HepG2 (cell line): ENCODE measurements at regions not wholly inside any gene's neighbourhood (a gene's known extent, or its start where the extent isn't known, plus 50 kb on each side); places are given as distances from the start of the nearest gene placed in this dataset.

Experiments used
- ARID2 ChIP-seq: sonication (generic); formaldehyde crosslinking; IDR thresholded peaks from 2 replicates; pipeline ENCODE4 v1.8.1; 2022; ENCODE audit warnings: mild to moderate bottlenecking, missing genetic modification reagents, borderline replicate concordance
- DMAP1 ChIP-seq: IDR thresholded peaks from 2 replicates; pipeline ENCODE4 v1.6.1; 2016
- FOXA3 ChIP-seq: IDR thresholded peaks from 2 replicates; pipeline ENCODE4 v1.6.1; 2016; ENCODE audit warnings: missing genetic modification reagents, missing compliant biosample characterization
- FOXP1 ChIP-seq, 2 experiments: fragments of 450-650 bp in 1 of 2; IDR thresholded peaks; 2 replicates each; pipeline ENCODE4 v1.6.1; 2017 to 2018; ENCODE audit warnings: antibody characterized with exemption in 1 of 2
- IRF9 ChIP-seq: sonication (generic); formaldehyde crosslinking; IDR thresholded peaks from 2 replicates; pipeline ENCODE4 v1.8.0; 2022; ENCODE audit warnings: missing genetic modification reagents, mild to moderate bottlenecking, borderline replicate concordance
- KDM4B ChIP-seq: sonication (generic); formaldehyde crosslinking; IDR thresholded peaks from 2 replicates; pipeline ENCODE4 v1.4.0; 2020; ENCODE audit warnings: missing genetic modification reagents
- NCOA2 ChIP-seq: sonication (generic); formaldehyde crosslinking; IDR thresholded peaks from 2 replicates; pipeline ENCODE4 v1.8.0; 2022; ENCODE audit warnings: inconsistent platforms
- NCOA5 ChIP-seq: sonication (generic); formaldehyde crosslinking; IDR thresholded peaks from 2 replicates; pipeline ENCODE4 v1.4.0; 2020; ENCODE audit warnings: missing genetic modification reagents
- PCBP2 ChIP-seq: fragments of 200-400 bp; formaldehyde crosslinking; optimal IDR thresholded peaks from 2 replicates; pipeline ENCODE3; 2018; ENCODE audit warnings: low read length, low read depth; ENCODE audit not compliant: poor library complexity, severe bottlenecking
- RBFOX2 ChIP-seq: fragments of 200-400 bp; formaldehyde crosslinking; IDR thresholded peaks from 2 replicates; pipeline ENCODE4 v1.6.1; 2017; ENCODE audit warnings: low read depth, mild to moderate bottlenecking, low read length
- RNF2 ChIP-seq: fragments of 450-650 bp; conservative IDR thresholded peaks from 2 replicates; pipeline ENCODE4 v1.6.1; 2016; ENCODE audit warnings: low read depth
- ZBTB2 ChIP-seq: sonication (generic); formaldehyde crosslinking; IDR thresholded peaks from 2 replicates; pipeline ENCODE4 v1.8.0; 2022; ENCODE audit warnings: low read depth, missing genetic modification reagents
- ZBTB7B ChIP-seq: sonication (generic); formaldehyde crosslinking; IDR thresholded peaks from 2 replicates; pipeline ENCODE4 v1.4.0; 2020; ENCODE audit warnings: missing genetic modification reagents
- ZNF235 ChIP-seq: sonication (generic); formaldehyde crosslinking; IDR thresholded peaks from 2 replicates; pipeline ENCODE4 v1.8.1; 2023; ENCODE audit warnings: mild to moderate bottlenecking, missing genetic modification reagents, borderline replicate concordance
- ZNF329 ChIP-seq: sonication (generic); formaldehyde crosslinking; IDR thresholded peaks from 2 replicates; pipeline ENCODE4 v1.9.0; 2021; ENCODE audit warnings: low read depth, mild to moderate bottlenecking, missing genetic modification reagents
- ZNF496 ChIP-seq: sonication (generic); formaldehyde crosslinking; IDR thresholded peaks from 2 replicates; pipeline ENCODE4 v1.8.1; 2023; ENCODE audit warnings: mild to moderate bottlenecking, moderate library complexity, missing genetic modification reagents; ENCODE audit not compliant: insufficient replicate concordance
- ZNF564 ChIP-seq: sonication (generic); formaldehyde crosslinking; IDR thresholded peaks from 2 replicates; pipeline ENCODE4 v1.8.1; 2023; ENCODE audit warnings: mild to moderate bottlenecking, missing genetic modification reagents
- ZNF710 ChIP-seq: sonication (generic); formaldehyde crosslinking; IDR thresholded peaks from 2 replicates; pipeline ENCODE4 v1.5.0; 2020; ENCODE audit warnings: mild to moderate bottlenecking, missing genetic modification reagents, borderline replicate concordance
- ZSCAN5A ChIP-seq: sonication (generic); formaldehyde crosslinking; IDR thresholded peaks from 2 replicates; pipeline ENCODE4 v1.8.0; 2022; ENCODE audit warnings: mild to moderate bottlenecking, missing genetic modification reagents, borderline replicate concordance
- ZZZ3 ChIP-seq: sonication (generic); formaldehyde crosslinking; IDR thresholded peaks from 2 replicates; pipeline ENCODE4 v1.4.0; 2020; ENCODE audit warnings: missing genetic modification reagents, mild to moderate bottlenecking, borderline replicate concordance
- TF ChIP-seq, protein P1 (sequence below): sonication (generic); formaldehyde crosslinking; IDR thresholded peaks from 2 replicates; pipeline ENCODE4 v1.4.0; 2020; ENCODE audit warnings: mild to moderate bottlenecking, missing genetic modification reagents

DNA sequence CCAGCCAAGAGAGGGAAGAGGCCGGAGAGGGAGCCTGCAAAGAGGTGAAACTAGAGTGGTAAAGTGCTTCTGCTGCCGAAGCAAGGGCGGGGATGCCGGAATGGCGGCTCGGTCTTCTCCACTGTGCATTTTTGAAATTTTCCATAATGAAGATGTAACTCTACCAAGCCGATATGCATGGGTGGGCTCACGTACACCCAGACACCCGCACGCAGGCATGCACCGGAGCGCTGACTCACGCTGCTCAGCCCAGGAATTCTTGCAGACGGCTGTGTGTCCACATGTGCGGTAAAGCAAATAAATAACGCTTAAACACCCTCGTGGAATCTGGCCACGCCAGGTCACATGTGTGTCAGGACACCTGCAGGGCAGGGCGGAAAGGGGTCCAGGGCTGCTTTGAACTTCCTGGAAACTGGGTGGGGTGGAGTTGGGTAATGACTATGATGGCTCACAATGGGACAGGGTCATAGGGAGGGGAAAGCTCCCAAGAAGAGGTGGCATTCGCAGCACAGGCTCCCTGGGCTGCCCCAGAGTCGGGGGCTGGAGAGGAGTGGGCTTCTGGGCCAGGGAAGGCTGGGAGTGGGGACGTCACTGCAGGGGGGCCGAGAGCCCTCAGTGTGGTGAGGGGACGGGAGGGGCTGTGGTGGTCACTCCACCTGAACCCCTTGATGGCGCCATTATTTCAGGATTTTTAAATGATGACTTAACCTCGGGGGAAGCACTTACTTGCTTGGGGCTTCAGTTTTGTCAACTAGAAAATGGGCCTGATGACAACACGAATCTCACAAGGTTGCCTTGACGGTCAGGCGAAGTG, 265.5 kb downstream of the PARN start (continued):
- TF ChIP-seq NCOA2 (CRISPR knock-in tag) (peak; percentile 95), ARID2 (0 out of 2 replicates have a peak, but pooled peaks have one; percentile 60), ZNF235 (0 out of 2 replicates have a peak, but pooled peaks have one; percentile 23), DMAP1 (CRISPR knock-in tag) (peak; percentile 74), RBFOX2 (peak; percentile 50; the same call in 1 of the 2 replicates), FOXP1 (IDR thresholded peaks at IDR 0.05) (peak; percentile 73), FOXP1 (CRISPR knock-in tag; IDR thresholded peaks at IDR 0.05) (peak; percentile 99), ZNF496 (CRISPR knock-in tag) (no peak), PCBP2 (no peak), ZSCAN5A (CRISPR knock-in tag) (no peak), FOXA3 (peak; percentile 99), ZNF710 (CRISPR knock-in tag) (peak; percentile 75; the same call in 1 of the 2 replicates), RNF2 (peak; percentile 79), KDM4B (peak; percentile 69; the same call in 1 of the 2 replicates), ZBTB7B (CRISPR knock-in tag) (peak; percentile 99), IRF9 (CRISPR knock-in tag) (peak; percentile 99), NCOA5 (CRISPR knock-in tag) (no peak; the same call in 1 of the 2 replicates), ZNF564 (0 out of 2 replicates have a peak, but pooled peaks have one; percentile 41), ZZZ3 (CRISPR knock-in tag) (peak; percentile 98), ZBTB2 (CRISPR knock-in tag) (no peak), ZNF329 (no peak; the same call in 1 of the 2 replicates)
- TF ChIP-seq, protein P1, sequence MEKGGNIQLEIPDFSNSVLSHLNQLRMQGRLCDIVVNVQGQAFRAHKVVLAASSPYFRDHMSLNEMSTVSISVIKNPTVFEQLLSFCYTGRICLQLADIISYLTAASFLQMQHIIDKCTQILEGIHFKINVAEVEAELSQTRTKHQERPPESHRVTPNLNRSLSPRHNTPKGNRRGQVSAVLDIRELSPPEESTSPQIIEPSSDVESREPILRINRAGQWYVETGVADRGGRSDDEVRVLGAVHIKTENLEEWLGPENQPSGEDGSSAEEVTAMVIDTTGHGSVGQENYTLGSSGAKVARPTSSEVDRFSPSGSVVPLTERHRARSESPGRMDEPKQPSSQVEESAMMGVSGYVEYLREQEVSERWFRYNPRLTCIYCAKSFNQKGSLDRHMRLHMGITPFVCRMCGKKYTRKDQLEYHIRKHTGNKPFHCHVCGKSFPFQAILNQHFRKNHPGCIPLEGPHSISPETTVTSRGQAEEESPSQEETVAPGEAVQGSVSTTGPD, result 0 out of 2 replicates have a peak, but pooled peaks have one; percentile 76
